Retinal pigment epithelial cell (primary cell): ENCODE measurements at regions not wholly inside any gene's neighbourhood (a gene's known extent, or its start where the extent isn't known, plus 50 kb on each side); places are given as distances from the start of the nearest gene placed in this dataset.

ENCODE experiments used
- DNase-seq: peaks from one replicate; pipeline ENCODE4 v3.0.0-alpha.2; 2010; ENCODE audit warnings: low read depth
- H3K4me3 ChIP-seq: 2 replicates; pipeline ENCODE4 v1.5.1; 2011; ENCODE audit warnings: mild to moderate bottlenecking, low read length, control low read depth, moderate library complexity
- TF ChIP-seq, protein P1 (sequence below): conservative IDR thresholded peaks from 2 replicates; pipeline ENCODE4 v1.5.1; 2011; ENCODE audit warnings: low read depth, low read length, control low read depth, inconsistent platforms

DNA sequence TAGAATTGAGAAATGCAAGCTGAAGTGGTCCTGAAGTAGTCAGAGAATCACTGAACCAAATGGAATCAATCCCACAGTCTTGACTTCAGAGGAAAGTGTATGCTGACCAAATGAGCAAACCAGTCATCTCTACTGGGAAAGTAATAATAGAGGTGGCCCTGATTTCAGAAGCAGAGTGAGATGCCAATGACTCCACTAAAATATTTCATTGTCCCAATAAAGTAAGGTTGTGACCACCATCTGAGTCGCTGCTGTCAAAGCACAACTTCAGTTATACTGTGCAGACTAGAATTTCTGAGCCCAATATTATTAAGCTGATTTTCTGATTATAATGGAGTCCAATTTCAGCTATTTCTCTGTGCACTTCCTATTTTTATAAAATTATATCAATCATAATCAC, 334.4 kb upstream of the THBS1 start:
- no peak for DNase-seq
- H3K4me3 ChIP-seq = no peak overlapping the region
- TF ChIP-seq, protein P1, sequence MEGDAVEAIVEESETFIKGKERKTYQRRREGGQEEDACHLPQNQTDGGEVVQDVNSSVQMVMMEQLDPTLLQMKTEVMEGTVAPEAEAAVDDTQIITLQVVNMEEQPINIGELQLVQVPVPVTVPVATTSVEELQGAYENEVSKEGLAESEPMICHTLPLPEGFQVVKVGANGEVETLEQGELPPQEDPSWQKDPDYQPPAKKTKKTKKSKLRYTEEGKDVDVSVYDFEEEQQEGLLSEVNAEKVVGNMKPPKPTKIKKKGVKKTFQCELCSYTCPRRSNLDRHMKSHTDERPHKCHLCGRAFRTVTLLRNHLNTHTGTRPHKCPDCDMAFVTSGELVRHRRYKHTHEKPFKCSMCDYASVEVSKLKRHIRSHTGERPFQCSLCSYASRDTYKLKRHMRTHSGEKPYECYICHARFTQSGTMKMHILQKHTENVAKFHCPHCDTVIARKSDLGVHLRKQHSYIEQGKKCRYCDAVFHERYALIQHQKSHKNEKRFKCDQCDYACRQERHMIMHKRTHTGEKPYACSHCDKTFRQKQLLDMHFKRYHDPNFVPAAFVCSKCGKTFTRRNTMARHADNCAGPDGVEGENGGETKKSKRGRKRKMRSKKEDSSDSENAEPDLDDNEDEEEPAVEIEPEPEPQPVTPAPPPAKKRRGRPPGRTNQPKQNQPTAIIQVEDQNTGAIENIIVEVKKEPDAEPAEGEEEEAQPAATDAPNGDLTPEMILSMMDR = no peak

DNA sequence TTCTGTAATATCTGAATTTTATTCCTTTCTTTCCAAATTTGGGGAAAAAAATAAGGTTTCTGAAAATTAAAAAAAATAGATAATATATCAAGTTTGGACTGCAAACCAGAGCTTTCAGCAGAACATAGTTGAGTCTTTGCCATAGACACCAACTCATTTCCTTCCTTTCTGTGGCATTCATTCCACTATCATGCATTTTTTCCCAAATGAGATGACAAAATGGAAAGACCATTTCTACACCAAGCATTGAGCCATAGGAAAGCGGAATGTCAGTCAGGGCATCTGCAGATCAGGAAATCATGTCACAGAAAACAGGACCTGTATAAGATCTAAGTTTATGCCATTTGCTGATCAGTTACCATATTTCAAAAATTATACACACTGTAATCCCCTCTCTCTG, 333.3 kb upstream of the THBS1 start:
- no peak overlapping the region for H3K4me3 ChIP-seq
- no peak for DNase-seq
- TF ChIP-seq, protein P1 = no peak

DNA sequence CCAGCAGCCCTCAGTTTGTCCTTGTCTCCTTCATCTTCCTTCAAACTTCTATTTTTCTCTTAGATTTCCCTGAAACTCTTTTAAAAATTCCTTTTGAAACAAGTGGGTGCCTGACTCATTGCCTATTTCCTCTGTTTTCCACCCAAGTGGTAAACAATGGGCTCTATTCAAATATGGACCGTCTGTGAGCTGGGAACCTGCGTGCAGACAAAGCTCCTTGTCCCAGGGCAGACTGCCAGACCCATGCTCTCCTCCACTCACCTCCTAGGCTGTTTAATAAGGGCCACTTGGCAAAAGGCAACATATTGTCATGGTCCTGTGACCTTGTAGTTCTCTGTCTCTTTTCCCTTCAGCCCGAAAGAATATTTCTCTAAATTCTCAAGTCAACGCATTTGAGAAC, 332.7 kb upstream of the THBS1 start:
- H3K4me3 ChIP-seq = no peak overlapping the region
- TF ChIP-seq, protein P1 = no peak
- DNase-seq = peak; percentile 74

DNA sequence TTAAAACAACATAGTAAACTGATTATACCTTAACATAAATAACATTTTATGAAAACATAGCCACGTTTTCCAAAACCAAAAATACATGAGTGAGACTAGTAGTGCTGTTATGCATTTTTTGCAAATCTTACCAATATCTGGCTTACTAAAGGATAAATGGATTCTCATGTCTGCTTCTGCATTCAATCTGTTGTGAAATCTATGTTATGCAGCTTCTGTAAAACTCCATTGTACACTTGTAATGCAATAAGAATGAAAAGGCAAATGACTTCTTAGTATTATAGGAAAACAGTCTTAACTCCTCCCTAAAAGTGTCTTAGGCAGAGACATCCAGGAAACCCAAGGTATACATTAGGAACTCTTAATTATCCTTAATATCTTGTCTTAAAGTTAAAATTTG, 330.9 kb upstream of the THBS1 start:
- no peak for DNase-seq
- H3K4me3 ChIP-seq = no peak overlapping the region
- TF ChIP-seq, protein P1 = no peak

DNA sequence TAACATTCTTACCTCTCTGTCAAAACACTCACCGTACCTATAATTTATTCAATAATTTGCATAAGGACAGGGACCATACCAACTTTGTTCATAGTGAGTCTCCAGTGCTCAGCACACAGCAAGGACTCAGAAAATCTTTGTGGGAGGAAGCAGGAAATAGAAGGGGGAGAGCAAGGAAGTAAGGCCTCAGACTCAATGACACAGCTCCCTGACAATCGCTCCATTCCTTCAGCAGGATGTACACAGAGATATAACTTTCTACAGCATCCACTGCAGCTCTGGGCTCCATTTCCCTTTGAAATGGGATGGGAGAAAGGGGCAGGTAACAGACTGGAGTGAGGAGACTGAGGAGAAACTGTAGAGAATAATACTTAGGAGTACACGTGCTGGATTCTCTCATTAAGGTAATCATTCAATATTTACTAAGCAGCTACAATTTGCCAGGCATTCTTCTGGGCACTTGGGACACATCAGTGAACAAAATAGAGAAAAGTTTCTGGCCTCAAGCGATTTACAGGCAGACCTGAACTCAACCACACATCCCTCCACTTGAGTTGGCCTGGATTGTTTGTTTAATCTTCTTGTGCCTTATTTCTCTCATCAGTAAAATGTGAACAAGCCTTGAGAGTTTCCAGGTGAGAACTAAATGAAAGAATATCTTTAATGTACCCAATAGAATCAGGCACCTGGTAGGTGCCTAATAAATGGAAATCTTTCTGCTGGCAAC, 330.3 kb upstream of the THBS1 start:
- no peak overlapping the region for H3K4me3 ChIP-seq
- TF ChIP-seq, protein P1 = no peak
- DNase-seq = no peak

DNA sequence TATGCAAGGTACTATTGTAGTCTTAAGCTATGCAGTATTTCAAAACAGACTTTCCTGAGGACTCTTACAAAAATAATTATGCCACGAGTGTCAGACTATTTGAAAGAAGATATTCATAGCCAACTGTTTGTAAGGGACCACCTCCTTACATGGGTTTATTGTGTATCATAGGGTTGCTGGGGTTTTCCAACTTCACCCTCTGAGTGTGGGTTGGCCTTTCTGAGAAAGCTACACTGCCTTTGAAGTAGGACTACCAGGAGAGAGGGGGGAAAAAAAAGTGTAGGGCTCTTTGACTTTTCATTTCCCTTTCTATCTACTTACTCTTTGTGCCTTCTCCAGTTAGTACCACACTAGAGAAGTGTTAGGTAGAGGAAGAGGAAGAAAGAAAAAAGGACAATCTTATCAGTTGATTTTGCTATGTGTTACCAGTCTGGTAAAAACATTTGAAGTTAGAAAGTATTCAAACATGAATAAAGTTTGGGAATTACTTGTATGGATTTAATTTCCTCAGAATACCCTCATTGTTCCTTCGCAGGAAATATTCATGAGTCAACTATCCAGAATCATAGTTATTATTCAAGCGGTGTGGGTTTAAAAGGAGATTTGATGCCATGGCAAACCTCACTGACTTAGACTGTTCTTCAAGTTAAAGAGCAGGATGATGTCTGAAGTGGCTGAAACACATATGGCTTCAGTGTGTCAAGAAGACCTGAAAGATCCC, 329.3 kb upstream of the THBS1 start:
- H3K4me3 ChIP-seq = no peak overlapping the region
- TF ChIP-seq, protein P1 = no peak
- no peak for DNase-seq

DNA sequence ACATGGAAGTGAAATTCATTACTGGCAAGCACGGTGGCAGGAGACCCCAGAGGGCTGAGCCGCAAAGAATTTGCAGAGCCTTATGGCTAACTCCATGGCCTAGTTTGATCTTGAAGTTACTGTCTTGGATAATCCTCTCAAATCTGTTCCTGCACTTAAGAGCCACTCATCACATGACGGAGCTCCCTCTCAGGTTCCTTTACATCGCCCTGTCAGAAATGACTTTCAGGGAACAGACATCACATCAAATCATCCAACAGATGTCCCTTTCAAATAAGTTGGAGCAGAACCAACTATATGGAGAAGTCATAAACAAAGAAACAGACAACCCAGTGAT, 328.8 kb upstream of the THBS1 start:
- DNase-seq = no peak
- H3K4me3 ChIP-seq = no peak overlapping the region
- TF ChIP-seq, protein P1 = no peak
